ENCODE measurements at regions not wholly inside any gene's neighbourhood (a gene's known extent, or its start where the extent isn't known, plus 50 kb on each side); places are given as distances from the start of the nearest gene placed in this dataset.

GRCh38 chr13:37934339-37935191 is 65.0 kb upstream of the TRPC4 start:
- no peak for DNase-seq (ENCODE audit: low read depth, low spot score)

- no peak for DNase-seq (ENCODE audit: low read depth, low spot score)
Observed at GRCh38 chr13:37929308-37929707, 59.7 kb upstream of the TRPC4 start.

DNA sequence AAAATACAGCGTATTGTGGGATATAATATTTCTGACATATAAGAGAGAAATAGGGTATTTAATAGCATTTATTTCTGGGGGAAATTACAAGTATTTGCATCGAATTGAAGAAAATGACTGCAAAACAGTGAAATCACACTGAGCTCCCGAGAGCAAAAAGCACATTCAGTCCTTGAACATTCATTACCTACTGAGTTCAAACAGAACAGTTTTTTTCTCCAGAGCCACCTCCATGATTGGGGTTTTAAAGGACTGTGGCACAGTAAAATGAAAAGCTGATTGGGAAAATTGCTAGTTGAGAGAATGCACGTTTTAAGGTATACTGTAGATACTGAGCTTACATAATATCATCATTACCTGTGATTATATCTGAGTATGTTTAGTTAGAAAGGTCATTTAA is 58.0 kb upstream of the TRPC4 start:
- DNase-seq (ENCODE audit: low read depth, low spot score), result no peak

DNA sequence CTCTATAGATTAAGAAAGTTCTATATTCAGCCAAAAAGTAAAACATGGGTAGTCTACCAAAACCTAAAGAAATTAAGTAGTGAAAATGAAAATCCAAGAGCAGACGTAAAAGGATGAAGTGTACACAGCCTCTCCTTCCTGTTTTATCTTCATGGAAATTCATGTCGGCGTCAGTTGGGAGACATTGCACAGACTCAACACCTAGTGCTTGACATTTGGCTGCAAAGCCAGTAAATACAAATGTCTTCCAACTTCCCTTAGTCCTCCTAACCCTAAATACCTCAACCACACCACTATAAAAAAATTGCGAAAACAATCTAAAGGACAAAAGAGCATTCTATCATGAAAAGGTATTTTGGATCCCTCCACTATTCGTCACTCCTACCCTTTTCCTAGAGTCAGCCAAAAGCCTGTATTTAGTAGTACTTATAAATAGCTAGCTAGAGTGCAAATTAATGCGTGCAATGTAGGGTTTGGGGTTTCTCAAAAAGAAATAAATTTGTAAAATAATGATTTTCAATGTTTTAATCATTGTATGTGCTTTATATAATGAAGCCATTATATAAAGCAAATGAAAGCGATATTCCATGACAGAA is 56.4 kb upstream of the TRPC4 start:
- DNase-seq (ENCODE audit: low read depth, low spot score), result no peak

- DNase-seq (ENCODE audit: low read depth, low spot score), result no peak
Observed at GRCh38 chr13:37923236-37923635, 53.7 kb upstream of the TRPC4 start.

GRCh38 chr13:37919329-37919880 is 49.8 kb upstream of the TRPC4 start:
- DNase-seq (ENCODE audit: low read depth, low spot score), result no peak

Measured in brain pericyte (primary cell).